Suprapubic skin (tissue), 3 donors: ENCODE measurements at regions not wholly inside any gene's neighbourhood (a gene's known extent, or its start where the extent isn't known, plus 50 kb on each side); places are given as distances from the start of the nearest gene placed in this dataset.

ENCODE experiments used
- CTCF ChIP-seq, 2 donors: fragments of 200-600 bp in 1 of 2; fragments of 450-650 bp in 1 of 2; sonication (generic) in 1 of 2; IDR thresholded peaks; one replicate each; pipeline ENCODE4 v1.5.1; 2016 to 2019; ENCODE audit warnings: antibody characterized with exemption in 2 of 2, mild to moderate bottlenecking in 1 of 2, moderate library complexity in 1 of 2
- EP300 ChIP-seq: sonication (generic); formaldehyde crosslinking; IDR thresholded peaks from one replicate; pipeline ENCODE4 v1.6.1; 2017; ENCODE audit warnings: antibody characterized with exemption
- POLR2A ChIP-seq, 2 donors: fragments of 450-650 bp; IDR thresholded peaks; one replicate each; pipeline ENCODE4 v1.6.1; 2017; ENCODE audit warnings: antibody characterized with exemption in 2 of 2, mild to moderate bottlenecking in 2 of 2, moderate library complexity in 2 of 2

GRCh38 chr15:39099524-39099923 lies 481.4 kb upstream of the THBS1 start:
- no peak for TF ChIP-seq POLR2A (IDR thresholded peaks at IDR 0.05)
- TF ChIP-seq EP300: no peak
- TF ChIP-seq CTCF (IDR thresholded peaks at IDR 0.05): no peak
